GM21737 (cell line): ENCODE measurements at regions not wholly inside any gene's neighbourhood (a gene's known extent, or its start where the extent isn't known, plus 50 kb on each side); places are given as distances from the start of the nearest gene placed in this dataset.

Source experiments
- ATAC-seq: cut with Tn5 transposase; IDR thresholded peaks from one replicate; pipeline ENCODE4 v1.9.1; 2021; ENCODE audit warnings: mild to moderate bottlenecking, moderate library complexity; ENCODE audit not compliant: unreplicated experiment

DNA sequence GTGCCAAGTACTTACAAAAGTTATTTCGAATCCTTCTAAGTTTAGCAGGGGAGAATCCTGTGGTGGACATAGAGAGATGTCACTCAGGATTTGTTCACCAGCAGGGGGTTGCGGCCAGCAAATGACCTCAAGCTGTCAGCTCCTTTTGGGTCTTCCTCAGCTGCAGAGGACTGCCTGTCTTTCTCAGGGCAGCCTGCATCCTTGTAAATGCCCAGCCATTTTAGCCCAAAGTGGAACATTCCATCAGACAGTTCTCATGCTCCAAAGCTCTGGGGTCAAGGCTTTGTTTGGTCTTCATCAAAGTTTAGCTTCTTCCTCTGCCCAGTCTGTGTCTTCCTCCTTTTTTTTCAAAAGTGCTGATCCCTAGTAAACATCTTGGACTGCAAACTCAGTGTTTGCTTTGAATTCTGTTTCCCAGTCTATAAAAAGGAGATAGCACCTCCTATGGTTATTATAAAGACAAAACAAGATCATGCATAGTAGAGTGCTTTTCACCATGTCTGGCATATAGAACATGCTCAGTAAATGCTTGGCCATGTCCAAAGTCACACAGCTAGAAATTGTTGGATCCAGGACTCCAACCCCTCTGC is 156.4 kb upstream of the GATB start:
- ATAC-seq, result no peak

DNA sequence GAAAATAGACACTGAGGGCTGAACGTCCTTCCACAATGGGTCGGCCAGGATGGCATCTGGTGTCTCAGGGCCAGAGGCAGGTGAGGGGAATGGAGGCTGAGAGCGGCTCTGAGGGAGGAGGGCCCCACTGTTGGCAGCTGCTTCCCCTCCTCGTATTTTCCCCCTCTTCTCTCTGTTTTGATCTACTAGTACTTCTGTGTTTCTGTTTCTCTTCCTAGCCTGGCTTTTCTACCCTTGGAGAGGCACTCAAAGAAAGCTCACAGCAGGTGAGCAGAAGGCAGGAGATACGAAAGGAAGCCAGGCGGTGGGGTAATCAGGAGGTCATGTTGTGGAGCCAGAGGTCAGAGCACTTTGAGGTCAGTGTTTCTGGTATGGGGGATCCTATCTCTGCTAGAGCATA is 151.8 kb upstream of the GATB start:
- no peak for ATAC-seq

DNA sequence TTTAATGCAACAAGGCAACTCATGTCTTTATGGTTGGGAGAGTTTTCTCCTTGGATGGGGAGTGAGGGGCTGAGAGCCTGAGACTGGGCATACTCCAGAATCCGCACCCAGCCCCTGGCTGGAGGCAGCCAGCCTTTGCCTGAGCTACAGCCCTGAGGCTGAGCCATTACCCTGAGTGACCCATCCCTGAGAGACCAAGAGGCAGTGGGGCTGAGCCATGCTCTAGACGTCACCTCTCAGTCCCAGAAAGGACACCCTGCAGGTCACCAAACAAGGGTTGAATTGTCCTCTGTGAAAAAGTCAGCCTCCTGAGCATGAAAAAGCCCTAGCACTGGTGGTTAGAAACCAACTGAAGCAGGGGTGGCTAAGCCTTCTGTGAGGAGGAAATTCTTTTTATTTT is 151.2 kb upstream of the GATB start:
- no peak for ATAC-seq

DNA sequence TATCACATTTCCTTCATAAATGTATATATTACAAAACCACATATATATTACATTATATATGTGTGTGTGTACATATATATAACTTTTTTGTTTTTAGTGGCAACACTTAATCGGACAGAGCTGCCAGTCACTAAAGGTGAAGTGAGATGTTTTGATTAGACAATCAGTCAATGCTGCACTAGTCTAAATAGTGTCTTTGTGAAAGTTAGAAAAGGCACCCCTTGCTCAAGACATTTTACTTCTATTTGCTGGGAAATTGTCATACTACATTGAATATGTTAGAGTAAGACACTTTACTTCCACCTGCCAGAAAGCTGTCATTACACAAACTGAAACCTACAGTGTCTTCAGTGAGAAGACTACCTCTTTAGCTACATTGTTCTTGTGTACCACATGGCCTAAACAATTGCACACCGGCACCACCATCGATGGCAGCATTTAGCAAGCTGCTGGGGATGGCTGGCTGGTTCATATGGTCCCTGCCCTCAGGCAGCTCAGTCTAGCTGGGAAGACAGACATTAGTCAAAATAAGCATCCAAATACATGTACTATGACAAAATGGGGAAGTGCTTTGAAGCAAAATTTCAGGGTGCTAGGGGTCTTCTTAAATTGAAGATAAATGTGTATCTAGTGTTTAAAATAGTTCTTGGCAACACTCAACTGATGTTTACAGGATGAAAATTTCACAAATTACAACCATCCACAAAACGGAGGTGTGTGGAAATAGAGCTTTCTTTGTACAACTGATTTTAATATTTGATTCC is 148.1 kb upstream of the GATB start:
- no peak for ATAC-seq

DNA sequence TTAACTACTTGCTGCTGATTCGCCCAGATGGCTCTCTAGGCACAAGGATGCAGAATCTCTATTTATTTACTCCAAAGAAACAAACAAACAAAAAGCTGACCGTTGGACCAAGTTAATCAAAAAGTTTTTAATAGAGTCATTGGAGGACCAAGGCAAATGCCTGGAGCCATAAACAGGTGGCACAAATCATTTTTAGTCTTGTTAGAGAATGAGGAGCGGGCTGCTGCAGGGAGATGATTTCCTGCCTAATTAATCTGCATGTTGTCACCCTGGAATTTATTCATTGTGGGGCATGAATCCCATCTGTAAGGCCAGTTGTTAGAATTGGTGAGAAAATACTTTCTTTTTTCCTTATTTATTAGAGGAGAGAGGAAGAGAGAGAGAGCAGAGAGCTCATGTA is 147.4 kb upstream of the GATB start:
- no peak for ATAC-seq

DNA sequence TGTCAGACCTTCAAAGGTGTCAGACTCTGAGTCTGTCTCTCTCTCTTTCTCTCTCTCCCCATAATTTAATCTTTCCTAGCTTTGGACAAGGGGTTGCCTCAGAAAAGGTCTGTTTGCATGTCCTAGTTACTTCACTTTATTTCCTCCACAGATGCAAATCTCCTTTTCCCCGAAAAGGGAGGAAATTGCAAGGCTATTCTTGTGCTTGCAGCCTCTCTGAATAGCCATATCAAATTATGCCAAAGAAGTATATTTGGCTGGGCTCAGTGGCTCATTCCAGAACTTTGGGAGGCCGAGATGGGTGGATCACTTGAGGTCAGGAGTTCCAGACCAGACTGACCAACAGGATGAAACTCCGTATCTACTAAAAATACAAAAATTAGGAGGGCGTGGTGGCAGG is 145.6 kb upstream of the GATB start:
- no peak for ATAC-seq

DNA sequence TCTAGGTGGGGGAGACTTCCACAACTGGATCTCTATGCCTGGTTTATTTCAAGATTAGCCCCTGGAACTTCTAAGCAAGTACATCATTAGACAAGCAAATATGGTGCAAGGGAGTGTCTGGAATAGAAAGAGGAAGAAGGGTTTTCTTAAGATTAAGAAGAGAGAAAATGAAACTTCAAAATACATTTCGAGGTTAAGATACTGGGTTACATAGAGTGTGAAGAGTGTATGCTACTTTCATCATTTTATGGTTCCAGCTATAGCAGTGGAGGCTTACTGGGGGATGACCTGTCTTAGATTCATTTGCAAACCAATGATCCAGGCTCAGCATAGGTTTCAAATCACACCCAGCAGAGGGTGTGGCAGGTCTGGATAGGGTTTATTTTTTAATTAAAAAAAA is 144.4 kb upstream of the GATB start:
- peak; percentile 96 for ATAC-seq

DNA sequence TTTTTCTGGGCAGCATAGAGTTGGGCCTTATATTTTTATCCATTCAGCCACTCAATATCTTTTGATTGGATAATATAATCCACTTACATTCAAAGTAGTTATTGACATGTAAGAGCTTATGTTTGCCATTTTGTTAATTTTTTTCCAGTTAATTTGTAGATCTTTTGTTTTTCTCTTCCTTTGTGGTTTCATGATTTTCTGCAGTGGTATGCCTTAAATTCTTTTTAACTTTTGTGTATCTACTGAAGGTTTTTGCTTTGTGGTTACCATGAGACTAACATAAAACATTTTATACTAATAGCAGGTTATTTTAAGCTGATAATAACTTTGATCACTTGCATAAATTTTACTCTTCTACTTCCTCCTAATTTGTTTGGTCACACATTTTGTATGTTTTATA is 140.8 kb upstream of the GATB start:
- ATAC-seq, result no peak

DNA sequence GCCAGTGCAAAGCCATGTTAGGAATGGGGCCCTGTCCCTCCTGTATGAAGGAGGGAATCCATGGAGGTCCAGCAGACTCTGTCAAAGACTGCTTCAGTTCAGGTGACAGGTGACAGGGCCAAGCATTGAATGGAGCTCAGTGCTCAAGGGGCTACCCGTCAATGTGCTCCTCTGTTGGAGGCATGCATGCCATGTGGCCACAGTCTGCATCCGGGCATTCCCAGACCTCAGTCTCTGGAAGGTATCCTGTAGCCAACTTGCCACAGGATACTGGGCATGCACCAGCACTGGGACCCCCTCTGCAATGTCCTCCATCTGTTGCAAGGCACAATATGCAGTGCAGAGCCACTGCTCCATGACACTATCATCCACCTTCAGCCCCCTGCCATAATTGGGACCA is 136.1 kb upstream of the GATB start:
- no peak for ATAC-seq

DNA sequence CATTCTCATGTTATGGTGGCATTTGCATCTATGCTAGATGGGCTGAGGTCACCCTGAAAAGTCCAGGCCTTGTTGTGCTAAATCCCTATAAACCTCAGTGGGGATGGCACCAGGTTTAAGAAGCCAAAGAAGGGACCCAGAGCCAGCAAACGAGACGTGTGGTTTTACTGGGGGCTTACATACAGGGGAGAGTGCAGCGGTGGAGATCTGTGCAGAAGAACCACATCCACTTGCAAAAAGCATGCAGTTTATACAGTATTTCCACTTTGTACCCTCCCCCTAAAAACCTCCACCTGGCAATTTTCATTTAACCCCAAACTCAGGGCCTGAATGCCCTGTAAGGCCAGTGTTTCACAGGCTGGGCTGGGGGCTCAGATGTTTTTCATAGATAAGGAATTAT is 134.9 kb upstream of the GATB start:
- ATAC-seq, result no peak

DNA sequence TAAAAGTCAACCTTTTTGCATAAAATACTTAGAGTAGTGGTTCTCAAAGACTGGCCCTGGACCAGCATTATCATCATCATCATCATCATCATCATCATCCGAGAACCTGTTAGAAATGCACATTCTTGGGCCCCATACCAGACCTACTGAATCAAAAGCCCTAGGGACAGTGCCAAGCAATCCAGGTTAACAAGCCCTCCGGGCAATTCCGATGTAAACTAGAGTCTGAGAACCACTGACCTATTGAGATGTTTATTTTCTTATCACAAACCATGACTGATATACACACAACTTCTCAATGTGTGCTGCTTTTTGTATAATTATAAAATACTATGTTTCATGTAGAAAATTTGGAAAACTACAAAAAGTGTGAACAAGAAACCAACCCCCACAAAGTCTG is 133.4 kb upstream of the GATB start:
- ATAC-seq, result no peak

DNA sequence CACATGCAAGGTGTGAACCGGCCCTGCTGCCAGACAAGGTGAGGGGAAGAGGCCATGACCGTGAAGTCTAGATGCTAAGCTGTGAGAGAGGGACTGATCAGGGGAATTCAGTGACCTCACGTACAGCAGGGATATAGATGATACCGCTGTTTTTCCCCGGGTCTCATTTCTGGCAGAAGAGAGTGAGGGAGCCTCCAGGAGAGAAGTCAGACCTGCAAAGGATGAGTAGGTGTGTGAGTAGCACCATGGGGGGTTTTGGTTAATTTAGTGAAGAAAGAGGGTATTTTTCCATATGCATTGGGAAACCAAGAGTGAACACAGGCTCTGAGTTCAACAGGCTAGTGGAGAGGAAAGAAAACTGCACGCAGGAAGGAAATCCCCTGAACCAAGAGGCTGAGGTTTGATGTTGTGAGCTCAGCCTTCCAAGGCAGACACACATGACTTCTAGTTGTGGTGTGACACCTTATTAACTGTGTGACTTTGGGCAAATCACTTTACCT is 127.6 kb upstream of the GATB start:
- ATAC-seq, result peak; percentile 42

DNA sequence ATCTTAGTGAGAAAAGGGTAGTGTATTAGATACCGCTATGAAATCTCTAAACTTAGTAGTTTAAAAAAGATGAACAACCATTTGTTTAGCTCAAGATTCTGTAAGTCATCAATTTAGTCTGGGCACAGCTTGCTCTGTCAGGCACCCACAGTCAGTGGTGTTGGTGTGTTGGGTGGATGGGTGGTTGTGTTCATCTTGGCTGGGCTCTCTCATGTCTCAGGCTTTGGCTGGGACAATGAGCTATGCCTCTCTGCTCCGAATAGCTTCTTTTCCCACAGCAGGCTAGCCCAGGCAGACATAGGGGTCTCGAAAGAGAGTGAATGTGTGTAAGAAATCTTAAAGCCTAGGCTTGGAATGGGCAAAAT is 127.0 kb upstream of the GATB start:
- peak; percentile 24 for ATAC-seq

DNA sequence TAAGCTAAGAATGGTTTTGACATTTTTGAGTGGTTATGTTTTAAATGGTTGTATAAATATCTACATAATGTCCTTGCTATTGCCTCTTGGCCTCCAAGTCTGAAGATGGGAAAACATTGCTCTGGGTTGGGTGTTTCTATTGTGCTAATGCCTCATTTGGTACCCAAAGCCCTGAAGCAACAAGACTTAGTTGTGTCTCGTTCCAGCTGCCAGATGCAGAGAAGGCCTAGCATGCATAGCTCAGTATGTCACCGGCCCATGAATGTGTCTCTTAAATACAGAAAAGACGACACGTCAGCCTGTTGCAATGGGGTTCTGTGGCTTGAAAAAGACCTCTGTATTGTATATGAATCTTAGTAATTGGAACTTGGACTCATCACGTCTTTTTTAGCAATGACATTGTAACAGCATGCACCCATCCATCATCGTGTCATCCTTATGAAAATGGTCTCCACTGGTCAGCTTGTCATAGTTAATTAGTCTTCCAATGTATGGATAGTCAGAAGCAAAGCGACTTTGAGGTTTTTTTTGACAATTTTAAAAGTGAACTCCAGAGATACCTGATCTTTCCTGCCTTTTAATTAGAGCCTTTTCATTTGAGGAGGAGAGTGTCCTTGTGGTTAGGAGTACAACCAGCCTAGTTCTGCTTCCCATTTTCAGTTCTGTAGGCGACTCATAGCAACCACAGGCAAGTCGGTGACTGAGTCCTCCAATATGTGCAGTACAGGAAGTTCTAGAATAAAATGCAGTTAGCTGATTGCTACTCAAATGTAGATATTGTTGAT is 126.4 kb upstream of the GATB start:
- ATAC-seq, result peak; percentile 71

DNA sequence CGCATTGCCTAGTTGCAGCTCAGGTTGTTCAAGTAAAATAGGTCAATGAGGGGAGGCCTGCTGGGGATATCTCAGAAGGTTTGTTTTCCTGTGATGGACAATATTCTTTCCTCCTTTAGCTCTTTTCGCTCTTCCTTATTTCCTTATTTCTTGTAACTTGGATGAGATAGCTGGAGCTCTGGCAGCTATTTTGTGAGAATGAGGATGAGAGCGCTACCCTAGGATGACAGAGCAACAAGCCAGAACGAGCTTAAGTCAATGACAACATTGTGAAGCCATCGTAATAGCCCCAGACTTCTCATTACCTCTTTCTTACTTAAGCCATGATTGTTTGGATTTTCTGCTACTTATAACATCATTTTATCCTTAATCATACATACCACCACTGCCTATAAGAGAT is 124.3 kb upstream of the GATB start:
- no peak for ATAC-seq

DNA sequence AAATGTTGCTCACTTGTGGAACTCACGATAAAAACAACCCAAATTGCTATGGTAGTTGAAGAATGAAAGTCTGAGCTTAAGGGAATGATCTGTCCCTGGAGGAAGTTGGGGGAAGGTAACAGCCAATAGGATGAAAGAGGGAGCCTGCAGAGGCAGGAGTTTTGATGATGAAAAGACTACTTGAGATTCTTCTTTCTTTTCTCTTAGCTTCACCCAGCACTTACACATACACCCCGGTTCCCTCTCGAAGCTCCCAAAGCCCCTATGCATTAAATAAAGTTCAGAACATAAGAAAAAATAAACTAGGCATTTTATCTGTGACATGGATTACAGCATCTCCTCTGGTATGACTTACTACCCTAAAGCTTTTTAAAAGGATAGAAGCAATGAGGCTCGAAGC is 122.9 kb upstream of the GATB start:
- no peak for ATAC-seq

DNA sequence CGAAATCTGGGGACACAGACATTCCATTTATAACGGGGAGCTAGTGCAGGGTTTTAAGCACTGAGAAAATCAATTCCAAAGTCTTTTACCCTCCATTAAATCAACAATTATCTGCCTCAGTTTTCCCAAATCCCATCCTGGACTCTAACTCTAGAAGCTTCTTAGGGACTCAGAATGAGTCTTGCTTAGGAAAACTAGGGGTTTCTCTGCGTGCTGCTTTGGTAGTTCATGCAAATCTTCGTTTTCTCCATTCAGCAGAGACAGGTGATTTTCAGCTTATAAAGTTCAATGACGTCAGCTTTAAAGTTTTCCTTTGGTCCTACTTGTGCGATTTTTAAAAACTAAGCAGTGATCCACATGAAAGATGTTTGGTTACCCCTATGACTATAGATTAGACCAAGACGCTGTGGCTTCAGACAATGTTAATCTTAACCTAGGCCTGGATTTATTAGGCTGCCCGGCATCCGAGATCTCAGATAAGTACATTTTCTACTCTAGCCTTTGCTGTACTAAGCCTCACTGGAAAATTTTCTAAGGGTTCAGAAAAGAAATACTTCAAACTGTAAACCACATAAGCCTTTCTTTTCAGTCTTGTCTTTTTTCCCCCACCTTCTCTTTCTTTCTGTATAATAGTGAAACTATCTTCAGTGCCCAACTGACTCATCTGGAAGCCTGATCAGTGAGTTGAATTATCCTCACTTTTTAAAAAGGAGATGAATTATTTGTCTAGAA is 121.4 kb upstream of the GATB start:
- no peak for ATAC-seq

DNA sequence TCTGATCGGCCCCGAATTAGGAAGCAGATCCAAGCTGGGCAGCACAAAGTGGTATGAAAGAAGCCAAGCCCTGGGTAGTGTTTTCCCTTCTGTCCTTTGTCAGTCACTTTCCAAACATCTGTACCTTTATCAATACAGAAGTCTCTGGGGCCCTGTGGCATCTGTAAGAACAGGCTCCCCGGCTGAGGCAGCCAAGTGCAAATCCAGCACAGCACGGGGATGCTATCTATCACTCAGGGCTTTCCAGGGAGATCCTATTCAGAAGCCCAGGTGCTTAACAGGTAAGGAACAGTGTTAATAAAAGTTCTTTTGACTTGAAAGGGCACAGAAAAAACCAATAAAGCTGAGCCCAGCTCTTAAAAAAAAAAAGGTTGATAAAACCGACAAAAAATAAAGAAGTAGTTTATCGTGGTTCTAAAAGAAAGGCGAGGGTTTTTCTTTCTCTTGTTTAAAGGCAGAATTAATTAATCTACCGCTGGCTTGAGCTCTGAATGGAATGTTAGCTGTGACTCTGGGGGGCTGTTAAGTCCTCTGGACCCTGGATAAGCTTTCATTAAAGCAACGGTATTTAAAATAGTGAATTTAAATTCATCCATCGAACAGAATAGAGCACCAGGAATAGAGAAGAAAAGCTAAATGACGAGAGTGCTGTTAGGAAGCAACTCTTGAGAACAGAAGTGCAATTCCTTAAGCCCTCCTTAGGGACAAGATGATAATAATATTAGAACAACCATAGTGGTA is 119.1 kb upstream of the GATB start:
- ATAC-seq, result no peak

DNA sequence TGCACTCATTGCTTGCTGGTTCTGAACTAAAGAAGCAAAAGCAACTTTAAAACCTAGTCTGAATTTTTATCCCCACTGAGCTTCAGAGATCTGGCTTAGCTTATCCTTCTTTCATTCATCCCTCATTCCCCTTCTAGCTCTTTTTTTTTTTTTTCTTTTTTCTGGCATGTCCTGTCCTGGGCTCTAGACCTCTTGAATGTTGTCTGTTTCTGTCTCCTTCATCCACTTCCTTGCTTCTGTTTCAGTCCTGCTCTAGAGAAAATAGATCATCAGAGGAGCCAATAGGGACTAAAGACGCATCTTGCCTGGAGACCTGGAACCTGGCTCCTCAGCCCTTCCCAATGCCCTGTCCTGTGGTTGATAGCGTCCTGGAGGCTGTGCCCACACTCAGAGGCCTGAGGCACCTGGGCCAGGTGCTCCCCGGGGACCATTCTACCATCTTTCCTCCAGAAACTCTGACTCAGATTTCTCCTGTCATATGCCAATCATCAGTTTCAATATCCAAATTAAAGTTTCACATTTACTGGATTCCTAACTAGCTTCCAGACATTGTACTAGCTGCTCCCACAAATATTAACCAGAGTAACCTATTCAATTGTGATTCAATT is 115.7 kb upstream of the GATB start:
- ATAC-seq, result no peak

DNA sequence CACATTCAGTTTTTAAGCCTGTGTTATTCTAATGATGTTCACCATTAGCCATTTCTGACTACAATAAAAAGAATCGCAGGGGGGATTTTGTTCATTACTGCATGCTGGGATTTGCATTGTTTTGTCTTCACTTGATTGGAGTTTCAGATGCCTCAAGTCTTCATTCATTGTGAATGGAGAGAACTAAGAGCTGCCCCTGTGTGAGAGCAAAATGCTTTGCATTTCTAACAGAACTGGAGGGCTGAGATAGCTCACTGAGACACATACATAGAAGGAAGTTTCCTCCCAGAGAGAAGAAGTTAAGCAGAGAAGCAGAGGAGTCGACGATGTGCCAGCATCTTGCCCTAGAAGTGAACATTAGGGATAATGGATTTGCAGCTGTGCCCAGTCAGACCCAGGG is 113.5 kb upstream of the GATB start:
- ATAC-seq, result no peak
